ENCODE measurements at regions not wholly inside any gene's neighbourhood (a gene's known extent, or its start where the extent isn't known, plus 50 kb on each side); places are given as distances from the start of the nearest gene placed in this dataset.

DNA sequence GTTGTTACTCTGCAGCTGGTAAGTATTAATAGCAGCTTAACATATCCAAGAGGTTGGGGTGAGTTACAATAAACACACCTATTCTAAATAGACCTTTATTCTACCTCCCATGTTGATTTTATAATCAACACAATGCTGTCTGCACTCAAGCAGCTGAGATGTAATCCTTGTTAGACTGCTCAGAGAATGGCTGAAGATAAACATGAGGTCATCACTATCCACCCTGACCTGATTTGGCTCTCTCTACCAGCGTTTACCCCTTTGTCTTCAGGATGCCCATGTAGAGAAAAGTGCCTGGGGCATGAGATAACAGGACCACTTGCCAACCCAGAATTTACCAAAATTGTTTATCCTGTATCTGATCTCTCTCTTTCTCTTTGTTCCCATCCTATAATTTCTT lies 220.7 kb upstream of the DEFB112 start:
- TF ChIP-seq RAD21 (IDR thresholded peaks at IDR 0.05; ENCODE audit: low read length) (no peak), NFIC (IDR thresholded peaks at IDR 0.05; ENCODE audit: borderline replicate concordance) (no peak), TEAD4 (IDR thresholded peaks at IDR 0.05; ENCODE audit: borderline replicate concordance, insufficient read depth) (no peak)
- TF ChIP-seq, protein P1, sequence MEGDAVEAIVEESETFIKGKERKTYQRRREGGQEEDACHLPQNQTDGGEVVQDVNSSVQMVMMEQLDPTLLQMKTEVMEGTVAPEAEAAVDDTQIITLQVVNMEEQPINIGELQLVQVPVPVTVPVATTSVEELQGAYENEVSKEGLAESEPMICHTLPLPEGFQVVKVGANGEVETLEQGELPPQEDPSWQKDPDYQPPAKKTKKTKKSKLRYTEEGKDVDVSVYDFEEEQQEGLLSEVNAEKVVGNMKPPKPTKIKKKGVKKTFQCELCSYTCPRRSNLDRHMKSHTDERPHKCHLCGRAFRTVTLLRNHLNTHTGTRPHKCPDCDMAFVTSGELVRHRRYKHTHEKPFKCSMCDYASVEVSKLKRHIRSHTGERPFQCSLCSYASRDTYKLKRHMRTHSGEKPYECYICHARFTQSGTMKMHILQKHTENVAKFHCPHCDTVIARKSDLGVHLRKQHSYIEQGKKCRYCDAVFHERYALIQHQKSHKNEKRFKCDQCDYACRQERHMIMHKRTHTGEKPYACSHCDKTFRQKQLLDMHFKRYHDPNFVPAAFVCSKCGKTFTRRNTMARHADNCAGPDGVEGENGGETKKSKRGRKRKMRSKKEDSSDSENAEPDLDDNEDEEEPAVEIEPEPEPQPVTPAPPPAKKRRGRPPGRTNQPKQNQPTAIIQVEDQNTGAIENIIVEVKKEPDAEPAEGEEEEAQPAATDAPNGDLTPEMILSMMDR (IDR thresholded peaks at IDR 0.05), result no peak
- TF ChIP-seq, protein P2, sequence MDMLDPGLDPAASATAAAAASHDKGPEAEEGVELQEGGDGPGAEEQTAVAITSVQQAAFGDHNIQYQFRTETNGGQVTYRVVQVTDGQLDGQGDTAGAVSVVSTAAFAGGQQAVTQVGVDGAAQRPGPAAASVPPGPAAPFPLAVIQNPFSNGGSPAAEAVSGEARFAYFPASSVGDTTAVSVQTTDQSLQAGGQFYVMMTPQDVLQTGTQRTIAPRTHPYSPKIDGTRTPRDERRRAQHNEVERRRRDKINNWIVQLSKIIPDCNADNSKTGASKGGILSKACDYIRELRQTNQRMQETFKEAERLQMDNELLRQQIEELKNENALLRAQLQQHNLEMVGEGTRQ (IDR thresholded peaks at IDR 0.05; ENCODE audit: borderline replicate concordance, low read depth, low read length), result no peak
